HCT116 (cell line): ENCODE measurements at regions not wholly inside any gene's neighbourhood (a gene's known extent, or its start where the extent isn't known, plus 50 kb on each side); places are given as distances from the start of the nearest gene placed in this dataset.

Experiments
- ATAC-seq: fragments of 200-7000 bp; cut with Tn5 transposase; 2 replicates; pipeline ENCODE4 v1.9.1; 2020; ENCODE audit warnings: mild to moderate bottlenecking, moderate library complexity
- BruUV-seq: library from RNA; stranded (reverse); fragments of 400-500 nt; replicated peaks from 2 replicates; lab custom pipeline; 2021; lab: Mats Ljungman, UMichigan
- CTCF ChIA-PET: fragments of 300-600 bp; sonication (Branson Sonifier 250); formaldehyde crosslinking; loops from one replicate; lab custom pipeline; 2021; ENCODE audit warnings: antibody characterized with exemption; lab: Charles Lee
- POLR2A ChIA-PET: fragments of 300-600, 350-600 bp; sonication (Branson Sonifier 250); formaldehyde crosslinking; loops from one replicate; lab custom pipeline; 2021; ENCODE audit warnings: antibody characterized with exemption; lab: Charles Lee
- RAD21 ChIA-PET, 2 experiments: fragments of 300-600 bp; sonication (Branson Sonifier 250); formaldehyde crosslinking; loops; one replicate each; lab custom pipeline; 2023; ENCODE audit warnings: low total read pairs in 2 of 2; ENCODE audit not compliant: uncharacterized antibody in 2 of 2, unreplicated experiment in 2 of 2, low non-redundant PET in 1 of 2; lab: Charles Lee
- DNase-seq: peaks from one replicate; pipeline ENCODE4 v3.0.0-alpha.2; 2010; ENCODE audit warnings: low read depth, low spot score
- H2AFZ ChIP-seq: fragments of 200-600 bp; shearing (Covaris generic), sonication (generic); 2 replicates; pipeline ENCODE4 v1.6.1; 2017; ENCODE audit warnings: low read depth, mixed run types, mixed read lengths, antibody characterized with exemption, low read length; ENCODE audit not compliant: poor library complexity, severe bottlenecking
- H3K27ac ChIP-seq: 2 replicates; pipeline ENCODE4 v1.5.1; 2012; ENCODE audit warnings: low read depth, low read length
- H3K27me3 ChIP-seq: fragments of 200-600 bp; sonication (generic); 2 replicates; pipeline ENCODE4 v1.6.1; 2016; ENCODE audit warnings: mixed run types, low read length, mixed read lengths; ENCODE audit not compliant: insufficient read depth
- H3K36me3 ChIP-seq, 2 experiments: fragments of 200-500 bp in 1 of 2; fragments of 200-600 bp in 1 of 2; sonication (Bioruptor generic) in 1 of 2; sonication (generic) in 1 of 2; 2 replicates each; pipeline versions ENCODE4 v1.5.1 to v1.6.1; 2014 to 2016; ENCODE audit warnings: low read length in 2 of 2, inconsistent platforms in 1 of 2, mixed read lengths in 1 of 2, mixed run types in 1 of 2; ENCODE audit not compliant: insufficient read depth in 2 of 2, control insufficient read depth in 1 of 2
- H3K4me1 ChIP-seq, 2 experiments: fragments of 200-600 bp in 1 of 2; sonication (generic) in 1 of 2; 2 replicates each; pipeline versions ENCODE4 v1.5.1 to v1.6.1; 2012 to 2017; ENCODE audit warnings: low read length in 2 of 2, inconsistent platforms in 1 of 2, mild to moderate bottlenecking in 1 of 2, mixed read lengths in 1 of 2, mixed run types in 1 of 2, moderate library complexity in 1 of 2; ENCODE audit not compliant: insufficient read depth in 2 of 2, control insufficient read depth in 1 of 2
- H3K4me2 ChIP-seq: fragments of 200-600 bp; sonication (generic); 2 replicates; pipeline ENCODE4 v1.6.1; 2017; ENCODE audit warnings: mixed run types, low read length, mixed read lengths
- H3K4me3 ChIP-seq, 2 experiments: fragments of 200-600 bp in 1 of 2; sonication (generic) in 1 of 2; replicated peaks in 1 of 2; 2 replicates each; pipeline ENCODE4 v1.5.1; 2011 to 2016; ENCODE audit warnings: low read length in 2 of 2, control low read depth in 1 of 2, low read depth in 1 of 2, mild to moderate bottlenecking in 1 of 2, mixed read lengths in 1 of 2, mixed run types in 1 of 2
- H3K79me2 ChIP-seq: fragments of 200-600 bp; sonication (generic); 2 replicates; pipeline ENCODE4 v1.6.1; 2017; ENCODE audit warnings: mild to moderate bottlenecking, mixed run types, low read length, moderate library complexity, mixed read lengths; ENCODE audit not compliant: insufficient read depth
- H3K9ac ChIP-seq: fragments of 200-600 bp; sonication (generic); 2 replicates; pipeline ENCODE4 v1.6.1; 2016; ENCODE audit warnings: low read length, mixed read lengths
- H3K9me2 ChIP-seq: fragments of 200-600 bp; sonication (generic), shearing (Covaris generic); 2 replicates; pipeline ENCODE4 v1.6.1; 2017; ENCODE audit warnings: mixed run types, mild to moderate bottlenecking, moderate library complexity; ENCODE audit not compliant: insufficient read depth
- H3K9me3 ChIP-seq, 2 experiments: fragments of 200-500 bp in 1 of 2; fragments of 200-600 bp in 1 of 2; sonication (Bioruptor generic) in 1 of 2; sonication (generic) in 1 of 2; 2 replicates each; pipeline ENCODE4 v1.6.1; 2014 to 2017; ENCODE audit warnings: low read length in 2 of 2, mixed read lengths in 2 of 2, inconsistent platforms in 1 of 2, low read depth in 1 of 2, mild to moderate bottlenecking in 1 of 2, mixed run types in 1 of 2, moderate library complexity in 1 of 2; ENCODE audit not compliant: control insufficient read depth in 1 of 2, insufficient read depth in 1 of 2
- H4K20me1 ChIP-seq: fragments of 200-600 bp; sonication (generic), shearing (Covaris generic); 2 replicates; pipeline ENCODE4 v1.6.1; 2017; ENCODE audit warnings: mixed run types, mild to moderate bottlenecking, moderate library complexity; ENCODE audit not compliant: insufficient read depth
- CTCF ChIP-seq, 3 experiments: fragments of 200-600 bp in 1 of 3; sonication (generic) in 1 of 3; IDR thresholded peaks in 2 of 3; conservative IDR thresholded peaks in 1 of 3; 2 replicates each; pipeline ENCODE4 v1.5.1; 2012 to 2017; ENCODE audit warnings: low read depth in 2 of 3, low read length in 2 of 3, antibody characterized with exemption in 1 of 3, borderline replicate concordance in 1 of 3, control low read depth in 1 of 3, mild to moderate bottlenecking in 1 of 3, mixed read lengths in 1 of 3, mixed run types in 1 of 3, moderate library complexity in 1 of 3; ENCODE audit not compliant: insufficient read depth in 1 of 3
- JUND ChIP-seq: IDR thresholded peaks from 2 replicates; pipeline ENCODE4 v1.6.1; 2012
- POLR2AphosphoS5 ChIP-seq: IDR thresholded peaks from 2 replicates; pipeline ENCODE4 v1.6.1; 2011; ENCODE audit warnings: mild to moderate bottlenecking, low read depth, low read length, moderate library complexity
- intact Hi-C: fragments of 100-400 bp; cut with micrococcal nuclease; formaldehyde crosslinking; loops from 2 replicates; pipeline ENCODE4 v1.10.0; 2022
- TF ChIP-seq, protein P1 (sequence below): IDR thresholded peaks from 2 replicates; pipeline ENCODE4 v1.6.1; 2011; ENCODE audit warnings: mild to moderate bottlenecking, low read length, moderate library complexity; ENCODE audit not compliant: insufficient replicate concordance; ENCODE audit errors: extremely low read depth

DNA sequence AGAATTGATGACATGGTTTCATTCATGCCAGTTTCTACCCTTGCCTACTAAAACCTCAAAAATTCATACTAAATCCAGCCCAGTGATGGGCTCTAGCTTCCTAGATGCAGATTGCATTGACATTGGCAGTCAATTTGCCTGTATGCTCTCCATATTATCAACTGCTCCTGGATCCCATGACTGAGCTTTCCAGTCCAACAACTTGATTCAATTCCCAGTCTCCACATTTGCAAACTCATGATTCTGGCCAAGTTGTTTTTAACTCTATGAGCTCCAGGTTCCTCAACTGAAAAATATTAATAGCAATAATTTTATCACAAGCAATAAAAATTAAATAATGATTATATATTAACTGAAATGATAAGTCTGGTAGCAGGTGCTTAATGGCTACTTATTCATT lies 51.0 kb upstream of the DSC1 start:
- TF ChIP-seq JUND (no peak), CTCF (IDR thresholded peaks at IDR 0.05 in 2 of 3, conservative IDR thresholded peaks at IDR 0.05 in 1 of 3; ENCODE audit: borderline replicate concordance in 1 of 3, insufficient read depth in 1 of 3, low read depth in 2 of 3, low read length in 2 of 3) (no peak), POLR2AphosphoS5 (no peak)
- TF ChIP-seq, protein P1, sequence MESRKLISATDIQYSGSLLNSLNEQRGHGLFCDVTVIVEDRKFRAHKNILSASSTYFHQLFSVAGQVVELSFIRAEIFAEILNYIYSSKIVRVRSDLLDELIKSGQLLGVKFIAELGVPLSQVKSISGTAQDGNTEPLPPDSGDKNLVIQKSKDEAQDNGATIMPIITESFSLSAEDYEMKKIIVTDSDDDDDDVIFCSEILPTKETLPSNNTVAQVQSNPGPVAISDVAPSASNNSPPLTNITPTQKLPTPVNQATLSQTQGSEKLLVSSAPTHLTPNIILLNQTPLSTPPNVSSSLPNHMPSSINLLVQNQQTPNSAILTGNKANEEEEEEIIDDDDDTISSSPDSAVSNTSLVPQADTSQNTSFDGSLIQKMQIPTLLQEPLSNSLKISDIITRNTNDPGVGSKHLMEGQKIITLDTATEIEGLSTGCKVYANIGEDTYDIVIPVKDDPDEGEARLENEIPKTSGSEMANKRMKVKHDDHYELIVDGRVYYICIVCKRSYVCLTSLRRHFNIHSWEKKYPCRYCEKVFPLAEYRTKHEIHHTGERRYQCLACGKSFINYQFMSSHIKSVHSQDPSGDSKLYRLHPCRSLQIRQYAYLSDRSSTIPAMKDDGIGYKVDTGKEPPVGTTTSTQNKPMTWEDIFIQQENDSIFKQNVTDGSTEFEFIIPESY: no peak
- CTCF ChIA-PET: no interaction called here

More for the DNA sequence above, 51.0 kb upstream of the DSC1 start:
- H3K9ac ChIP-seq: no peak overlapping the region
- H3K79me2 ChIP-seq: no peaks in the 10 kb centered on the region
- POLR2A ChIA-PET: no interaction called here
- 0 out of 2 replicates have a peak, but pooled peaks cover 3% of the 10 kb centered on the region for H3K9me2 ChIP-seq
- H3K9me3 ChIP-seq: no peaks in the 10 kb centered on the region
- no peak overlapping the region for H3K4me2 ChIP-seq
- no peak overlapping the region for H3K27ac ChIP-seq
- no TSS peak for BruUV-seq
- no peaks in the 10 kb centered on the region for H3K27me3 ChIP-seq
- ATAC-seq (no peak), DNase-seq (no peak)
- no peaks in the 10 kb centered on the region for H3K4me1 ChIP-seq
- H3K4me3 ChIP-seq: no peak overlapping the region
- intact Hi-C loops: no loop called here
- H2AFZ ChIP-seq: peak overlapping the region; percentile 6
- RAD21 ChIA-PET: no interaction called here
- H3K36me3 ChIP-seq: no peaks in the 10 kb centered on the region
- no peaks in the 10 kb centered on the region for H4K20me1 ChIP-seq
